NCI-H2227 (cell line): ENCODE measurements at regions not wholly inside any gene's neighbourhood (a gene's known extent, or its start where the extent isn't known, plus 50 kb on each side); places are given as distances from the start of the nearest gene placed in this dataset.

Experiments
- DNase-seq: peaks from one replicate; lab custom pipeline; 2025; ENCODE audit not compliant: unreplicated experiment; lab: John Stamatoyannopoulos, UW

GRCh38 chr5:51027271-51027670, 356.0 kb upstream of the ISL1 start:
- DNase-seq, result no peak

- DNase-seq, result no peak
Measured at GRCh38 chr5:51028394-51028793, 354.9 kb upstream of the ISL1 start.

GRCh38 chr5:51033215-51033614, 350.0 kb upstream of the ISL1 start:
- no peak for DNase-seq

GRCh38 chr5:51034222-51034901, 348.9 kb upstream of the ISL1 start:
- no peak for DNase-seq

- no peak for DNase-seq
Measured at GRCh38 chr5:51039424-51040329, 343.6 kb upstream of the ISL1 start.

GRCh38 chr5:51043745-51044144, 339.5 kb upstream of the ISL1 start:
- DNase-seq, result peak; percentile 2

GRCh38 chr5:51047369-51047768, 335.9 kb upstream of the ISL1 start:
- DNase-seq, result no peak

GRCh38 chr5:51053361-51053760, 329.9 kb upstream of the ISL1 start:
- no peak for DNase-seq

- no peak for DNase-seq
Measured at GRCh38 chr5:51060953-51061352, 322.3 kb upstream of the ISL1 start.

GRCh38 chr5:51072937-51073336, 310.3 kb upstream of the ISL1 start:
- no peak for DNase-seq

- no peak for DNase-seq
Measured at GRCh38 chr5:51082741-51083140, 300.5 kb upstream of the ISL1 start.

- DNase-seq, result no peak
Measured at GRCh38 chr5:51091816-51092215, 291.4 kb upstream of the ISL1 start.

GRCh38 chr5:51095486-51095885, 287.8 kb upstream of the ISL1 start:
- DNase-seq, result peak; percentile 51

GRCh38 chr5:51096859-51097258, 286.4 kb upstream of the ISL1 start:
- DNase-seq, result no peak

- no peak for DNase-seq
Measured at GRCh38 chr5:51099173-51099853, 283.9 kb upstream of the ISL1 start.

GRCh38 chr5:51104556-51104955, 278.7 kb upstream of the ISL1 start:
- no peak for DNase-seq

GRCh38 chr5:51109786-51110410, 273.4 kb upstream of the ISL1 start:
- no peak for DNase-seq

GRCh38 chr5:51131266-51131665, 252.0 kb upstream of the ISL1 start:
- DNase-seq, result no peak

GRCh38 chr5:51138164-51138563, 245.1 kb upstream of the ISL1 start:
- DNase-seq, result no peak

- no peak for DNase-seq
Measured at GRCh38 chr5:51148437-51148836, 234.8 kb upstream of the ISL1 start.

- DNase-seq, result no peak
Measured at GRCh38 chr5:51156222-51156621, 227.0 kb upstream of the ISL1 start.
